ENCODE measurements at regions not wholly inside any gene's neighbourhood (a gene's known extent, or its start where the extent isn't known, plus 50 kb on each side); places are given as distances from the start of the nearest gene placed in this dataset.

DNA sequence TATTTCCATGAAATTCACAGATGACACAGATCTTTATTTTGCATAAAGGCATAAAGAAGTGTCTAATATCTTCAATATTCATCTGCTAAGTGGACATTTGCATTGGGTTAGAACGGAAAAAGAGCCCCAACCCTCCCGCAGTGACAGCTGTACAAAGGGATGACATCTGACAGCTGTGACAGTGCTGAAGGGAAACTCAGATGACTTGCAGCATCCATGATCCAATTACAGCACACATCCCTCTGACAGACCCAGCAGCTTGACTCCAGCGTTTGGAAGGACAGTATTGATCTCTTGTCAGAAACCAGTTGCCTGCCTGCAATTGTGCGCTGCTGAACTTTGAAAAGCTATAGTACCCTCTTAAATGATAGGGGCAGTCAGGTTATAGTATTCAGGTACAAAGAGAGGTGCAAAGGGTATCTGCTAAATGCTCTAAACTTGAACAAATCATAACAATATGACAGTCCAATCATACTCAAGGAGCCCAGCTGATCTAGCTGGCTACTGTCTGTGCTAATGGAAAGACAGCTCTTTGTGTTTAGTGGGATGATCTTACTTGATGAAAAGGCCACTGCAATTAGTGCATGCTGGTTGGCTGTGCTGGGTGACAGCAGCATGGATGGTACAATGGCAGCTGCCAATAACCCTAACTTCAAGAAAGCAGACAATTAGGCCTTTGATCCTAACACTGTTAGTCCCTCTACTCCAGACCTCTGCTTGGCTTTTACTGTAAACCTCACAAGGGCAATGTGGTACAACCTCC is 599.2 kb downstream of the NR4A2 start:
- ChIA-PET CTCF (no interaction called here), POLR2A (no interaction called here)
- no peak for FAIRE-seq
- no peak for ATAC-seq
- no peak for DNase-seq (ENCODE audit: low read depth in 1 of 2, low spot score in 1 of 2)
- no peak for TF ChIP-seq EHMT2 (IDR thresholded peaks at IDR 0.05; ENCODE audit: low read depth)
- no peak for TF ChIP-seq FOSL2 (IDR thresholded peaks at IDR 0.05)
- no peak for TF ChIP-seq FOSL2 (CRISPR knock-in tag; IDR thresholded peaks at IDR 0.05)
- TF ChIP-seq CBX2 (IDR thresholded peaks at IDR 0.05; ENCODE audit: borderline replicate concordance, low read depth): no peak
- no peak for TF ChIP-seq RAD21 (conservative IDR thresholded peaks at IDR 0.05 in 1 of 2, IDR thresholded peaks at IDR 0.05 in 1 of 2)
- TF ChIP-seq PHF8 (IDR thresholded peaks at IDR 0.05; ENCODE audit: borderline replicate concordance, low read depth): no peak
- no peak for TF ChIP-seq TFCP2L1 (CRISPR knock-in tag; IDR thresholded peaks at IDR 0.05)
- TF ChIP-seq RNF2 (IDR thresholded peaks at IDR 0.05; ENCODE audit: borderline replicate concordance, low read depth): no peak
- TF ChIP-seq, protein P1, sequence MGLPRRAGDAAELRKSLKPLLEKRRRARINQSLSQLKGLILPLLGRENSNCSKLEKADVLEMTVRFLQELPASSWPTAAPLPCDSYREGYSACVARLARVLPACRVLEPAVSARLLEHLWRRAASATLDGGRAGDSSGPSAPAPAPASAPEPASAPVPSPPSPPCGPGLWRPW (IDR thresholded peaks at IDR 0.05): no peak
- TF ChIP-seq, protein P2, sequence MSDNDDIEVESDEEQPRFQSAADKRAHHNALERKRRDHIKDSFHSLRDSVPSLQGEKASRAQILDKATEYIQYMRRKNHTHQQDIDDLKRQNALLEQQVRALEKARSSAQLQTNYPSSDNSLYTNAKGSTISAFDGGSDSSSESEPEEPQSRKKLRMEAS (IDR thresholded peaks at IDR 0.05): no peak
- TF ChIP-seq, protein P3, sequence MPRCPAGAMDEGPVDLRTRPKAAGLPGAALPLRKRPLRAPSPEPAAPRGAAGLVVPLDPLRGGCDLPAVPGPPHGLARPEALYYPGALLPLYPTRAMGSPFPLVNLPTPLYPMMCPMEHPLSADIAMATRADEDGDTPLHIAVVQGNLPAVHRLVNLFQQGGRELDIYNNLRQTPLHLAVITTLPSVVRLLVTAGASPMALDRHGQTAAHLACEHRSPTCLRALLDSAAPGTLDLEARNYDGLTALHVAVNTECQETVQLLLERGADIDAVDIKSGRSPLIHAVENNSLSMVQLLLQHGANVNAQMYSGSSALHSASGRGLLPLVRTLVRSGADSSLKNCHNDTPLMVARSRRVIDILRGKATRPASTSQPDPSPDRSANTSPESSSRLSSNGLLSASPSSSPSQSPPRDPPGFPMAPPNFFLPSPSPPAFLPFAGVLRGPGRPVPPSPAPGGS (IDR thresholded peaks at IDR 0.05): no peak
- H3K4me2 ChIP-seq: no peak overlapping the region
- H3K9me3 ChIP-seq: no peaks in the 10 kb centered on the region
- WGBS (ENCODE audit: missing lambda C conversion rate): 27% methylated on average over 4 of the region's 4 CpGs
- H3K4me1 ChIP-seq: no peaks in the 10 kb centered on the region
- H3K27ac ChIP-seq: no peak overlapping the region
- no peak overlapping the region for H3K4me3 ChIP-seq

DNA sequence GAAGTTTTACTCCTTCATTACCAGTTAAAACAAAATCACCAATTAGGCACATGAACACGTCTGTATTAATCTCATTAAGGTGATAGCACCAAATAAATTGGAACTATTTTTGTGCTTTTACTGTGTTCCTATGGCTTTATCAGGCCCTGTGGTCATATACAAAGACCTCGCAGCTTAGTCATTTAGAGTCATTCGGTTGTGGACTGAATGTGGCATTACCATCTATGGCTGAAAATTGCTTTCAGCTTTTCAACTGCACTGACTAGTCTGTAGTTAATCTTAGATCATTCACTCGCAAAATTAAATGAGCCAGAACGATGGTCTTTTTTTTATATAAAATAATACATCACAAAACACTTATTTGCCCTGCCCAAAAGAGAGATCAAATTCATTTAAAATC is 601.7 kb downstream of the NR4A2 start:
- POLR2A ChIA-PET: no interaction called here
- WGBS (ENCODE audit: missing lambda C conversion rate): 47% methylated on average over 5 of the region's 5 CpGs
- CTCF ChIA-PET: no interaction called here

DNA sequence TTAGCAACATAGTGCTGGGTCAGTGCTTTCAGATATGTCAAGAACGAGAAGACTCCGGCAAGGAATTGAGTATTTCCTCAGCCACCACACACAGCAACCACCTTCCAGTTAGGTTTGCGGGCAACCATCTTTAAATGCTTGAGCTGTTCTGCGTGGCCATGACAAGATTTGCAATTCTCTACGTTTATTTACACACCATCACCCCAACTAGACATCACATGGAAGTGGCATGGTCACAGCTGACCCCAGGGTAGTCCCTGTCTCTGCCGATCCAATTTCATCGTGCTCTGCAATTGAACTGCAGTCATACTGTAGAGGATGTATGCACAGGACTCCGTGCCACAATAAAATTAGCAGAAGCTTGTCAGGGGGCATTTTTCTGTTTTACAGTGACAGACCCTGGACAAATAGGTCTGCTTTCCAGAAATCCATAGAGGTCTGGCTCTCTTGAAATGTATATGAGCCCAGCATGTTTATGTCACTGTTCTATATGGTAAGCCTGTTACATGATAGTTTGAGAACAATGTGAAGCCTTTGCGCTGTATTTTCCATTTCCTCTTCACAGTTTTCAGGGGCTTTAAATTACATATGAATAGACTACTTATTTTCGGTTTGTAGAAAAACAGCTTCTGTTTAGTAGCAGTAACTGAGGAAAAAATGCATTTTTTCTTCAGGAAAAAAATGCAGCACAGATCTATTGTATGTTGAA is 605.2 kb downstream of the NR4A2 start:
- TF ChIP-seq ZC3H11A (IDR thresholded peaks at IDR 0.05) (no peak), EHF (CRISPR knock-in tag; IDR thresholded peaks at IDR 0.05) (no peak), POLR2AphosphoS2 (conservative IDR thresholded peaks at IDR 0.05; ENCODE audit: low read length) (no peak), HOXB5 (CRISPR knock-in tag; IDR thresholded peaks at IDR 0.05) (no peak), NPAS2 (CRISPR knock-in tag; IDR thresholded peaks at IDR 0.05; ENCODE audit: borderline replicate concordance) (no peak), TFCP2L1 (CRISPR knock-in tag; IDR thresholded peaks at IDR 0.05) (no peak), ZFP36 (IDR thresholded peaks at IDR 0.05; ENCODE audit: borderline replicate concordance, partially characterized antibody) (no peak), NR3C1 (IDR thresholded peaks at IDR 0.05) (no peak), CHD2 (IDR thresholded peaks at IDR 0.05; ENCODE audit: low read length, partially characterized antibody) (no peak), JUN (IDR thresholded peaks at IDR 0.05) (no peak), TP53 (CRISPR knock-in tag; IDR thresholded peaks at IDR 0.05) (no peak), ZNF302 (CRISPR knock-in tag; IDR thresholded peaks at IDR 0.05) (no peak), FOSL2 (IDR thresholded peaks at IDR 0.05) (no peak), FOSL2 (CRISPR knock-in tag; IDR thresholded peaks at IDR 0.05) (no peak), HOXB13 (CRISPR knock-in tag; IDR thresholded peaks at IDR 0.05; ENCODE audit: low read depth) (no peak)
- TF ChIP-seq, protein P4, sequence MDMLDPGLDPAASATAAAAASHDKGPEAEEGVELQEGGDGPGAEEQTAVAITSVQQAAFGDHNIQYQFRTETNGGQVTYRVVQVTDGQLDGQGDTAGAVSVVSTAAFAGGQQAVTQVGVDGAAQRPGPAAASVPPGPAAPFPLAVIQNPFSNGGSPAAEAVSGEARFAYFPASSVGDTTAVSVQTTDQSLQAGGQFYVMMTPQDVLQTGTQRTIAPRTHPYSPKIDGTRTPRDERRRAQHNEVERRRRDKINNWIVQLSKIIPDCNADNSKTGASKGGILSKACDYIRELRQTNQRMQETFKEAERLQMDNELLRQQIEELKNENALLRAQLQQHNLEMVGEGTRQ (IDR thresholded peaks at IDR 0.05): no peak
- Histone ChIP-seq H3K4me1 (no peaks in the 10 kb centered on the region), H3K4me2 (no peak overlapping the region), H3K9me3 (no peaks in the 10 kb centered on the region), H3K4me3 (no peak overlapping the region), H3K27ac (no peak overlapping the region)
- 42% methylated on average over 10 of the region's 10 CpGs for WGBS (ENCODE audit: missing lambda C conversion rate)
- CTCF ChIA-PET: no interaction called here
- FAIRE-seq: no peak
- DNase-seq (ENCODE audit: low read depth in 1 of 2, low spot score in 1 of 2): no peak
- no peak for ATAC-seq
- POLR2A ChIA-PET: no interaction called here

More for the DNA sequence above, 601.7 kb downstream of the NR4A2 start:
- H3K27ac ChIP-seq: no peak overlapping the region
- FAIRE-seq: no peak
- no peak for ATAC-seq
- DNase-seq (ENCODE audit: low read depth in 1 of 2, low spot score in 1 of 2): no peak
- no peak overlapping the region for H3K4me2 ChIP-seq
- no peaks in the 10 kb centered on the region for H3K9me3 ChIP-seq
- no peak for TF ChIP-seq RNF2 (IDR thresholded peaks at IDR 0.05; ENCODE audit: borderline replicate concordance, low read depth)
- no peak for TF ChIP-seq JUN (IDR thresholded peaks at IDR 0.05)
- TF ChIP-seq KDM1A (IDR thresholded peaks at IDR 0.05; ENCODE audit: low read depth): no peak
- TF ChIP-seq GATA3 (IDR thresholded peaks at IDR 0.05; ENCODE audit: borderline replicate concordance): no peak
- no peak for TF ChIP-seq EHMT2 (IDR thresholded peaks at IDR 0.05; ENCODE audit: low read depth)
- TF ChIP-seq POLR2AphosphoS2 (conservative IDR thresholded peaks at IDR 0.05; ENCODE audit: low read length): no peak
- TF ChIP-seq RARB (CRISPR knock-in tag; IDR thresholded peaks at IDR 0.05): no peak
- no peak for TF ChIP-seq CEBPB (IDR thresholded peaks at IDR 0.05)
- TF ChIP-seq NR3C1 (IDR thresholded peaks at IDR 0.05): no peak
- TF ChIP-seq POLR2A (IDR thresholded peaks at IDR 0.05; ENCODE audit: low read length): no peak
- TF ChIP-seq, protein P5, sequence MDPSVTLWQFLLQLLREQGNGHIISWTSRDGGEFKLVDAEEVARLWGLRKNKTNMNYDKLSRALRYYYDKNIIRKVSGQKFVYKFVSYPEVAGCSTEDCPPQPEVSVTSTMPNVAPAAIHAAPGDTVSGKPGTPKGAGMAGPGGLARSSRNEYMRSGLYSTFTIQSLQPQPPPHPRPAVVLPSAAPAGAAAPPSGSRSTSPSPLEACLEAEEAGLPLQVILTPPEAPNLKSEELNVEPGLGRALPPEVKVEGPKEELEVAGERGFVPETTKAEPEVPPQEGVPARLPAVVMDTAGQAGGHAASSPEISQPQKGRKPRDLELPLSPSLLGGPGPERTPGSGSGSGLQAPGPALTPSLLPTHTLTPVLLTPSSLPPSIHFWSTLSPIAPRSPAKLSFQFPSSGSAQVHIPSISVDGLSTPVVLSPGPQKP (IDR thresholded peaks at IDR 0.05; ENCODE audit: low read depth, low read length): no peak
- no peak for TF ChIP-seq TP53 (CRISPR knock-in tag; IDR thresholded peaks at IDR 0.05)
- no peak for TF ChIP-seq FOSL2 (IDR thresholded peaks at IDR 0.05)
- TF ChIP-seq FOSL2 (CRISPR knock-in tag; IDR thresholded peaks at IDR 0.05): no peak
- H3K4me1 ChIP-seq: no peaks in the 10 kb centered on the region
- H3K4me3 ChIP-seq: no peak overlapping the region

Measured in A549 (cell line).